ENCODE measurements at regions not wholly inside any gene's neighbourhood (a gene's known extent, or its start where the extent isn't known, plus 50 kb on each side); places are given as distances from the start of the nearest gene placed in this dataset.

DNA sequence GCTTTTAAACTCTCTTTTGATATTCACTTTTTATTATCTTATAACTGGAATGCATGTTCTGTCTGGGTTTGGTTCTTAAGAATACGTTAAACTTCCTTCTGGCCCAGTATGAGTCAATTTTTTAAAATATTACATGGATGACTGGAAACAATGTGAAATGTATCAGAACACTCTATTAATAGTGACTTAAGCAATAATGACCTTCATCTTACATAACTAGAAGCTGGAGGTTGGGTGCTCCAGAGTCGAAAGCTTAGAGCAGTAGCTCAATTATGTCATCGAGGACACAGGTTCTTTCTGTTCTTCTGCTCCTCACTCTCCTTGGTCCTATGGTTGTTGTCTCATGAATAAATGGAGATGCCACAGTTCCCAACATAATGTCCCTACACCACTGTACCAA, 91.6 kb upstream of the FOXD3 start:
- no peak for TF ChIP-seq CTCF (conservative IDR thresholded peaks at IDR 0.05; ENCODE audit: low read length)
- TF ChIP-seq EZH2phosphoT487 (IDR thresholded peaks at IDR 0.05; ENCODE audit: borderline replicate concordance): no peak
